ENCODE measurements at regions not wholly inside any gene's neighbourhood (a gene's known extent, or its start where the extent isn't known, plus 50 kb on each side); places are given as distances from the start of the nearest gene placed in this dataset.

GRCh38 chr21:15210235-15210678 is 145.5 kb upstream of the NRIP1 start (continued):
- TF ChIP-seq, protein P1, sequence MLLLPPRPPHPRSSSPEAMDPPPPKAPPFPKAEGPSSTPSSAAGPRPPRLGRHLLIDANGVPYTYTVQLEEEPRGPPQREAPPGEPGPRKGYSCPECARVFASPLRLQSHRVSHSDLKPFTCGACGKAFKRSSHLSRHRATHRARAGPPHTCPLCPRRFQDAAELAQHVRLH (CRISPR knock-in tag; IDR thresholded peaks at IDR 0.05; ENCODE audit: borderline replicate concordance, low read depth) = peak; percentile 64; the same call in 1 of the 2 replicates
- TF ChIP-seq HOXA7 (CRISPR knock-in tag; IDR thresholded peaks at IDR 0.05) = no peak
- 0 out of 2 replicates have a peak, but pooled peaks have one; percentile 40 for TF ChIP-seq ZNF772 (CRISPR knock-in tag; IDR thresholded peaks at IDR 0.05)
- peak; percentile 65; the same call in 1 of the 2 replicates for TF ChIP-seq SMYD3 (CRISPR knock-in tag; IDR thresholded peaks at IDR 0.05)
- peak; percentile 74 for TF ChIP-seq CREM (IDR thresholded peaks at IDR 0.05)
- TF ChIP-seq CREM (CRISPR knock-in tag; IDR thresholded peaks at IDR 0.05) = no peak
- 0 out of 2 replicates have a peak, but pooled peaks have one; percentile 17 for TF ChIP-seq BHLHE40 (IDR thresholded peaks at IDR 0.05; ENCODE audit: low read length)
- TF ChIP-seq POLR2G (IDR thresholded peaks at IDR 0.05; ENCODE audit: low read depth, low read length) = peak; percentile 71
- TF ChIP-seq TERF1 (CRISPR knock-in tag; IDR thresholded peaks at IDR 0.05) = no peak
- peak; percentile 96 for TF ChIP-seq HNF4A (CRISPR knock-in tag; IDR thresholded peaks at IDR 0.05)
- TF ChIP-seq ZSCAN9 (CRISPR knock-in tag; IDR thresholded peaks at IDR 0.05; ENCODE audit: borderline replicate concordance) = peak; percentile 73
- TF ChIP-seq ZNF547 (CRISPR knock-in tag; IDR thresholded peaks at IDR 0.05) = peak; percentile 19; the same call in 1 of the 2 replicates
- peak; percentile 90 for TF ChIP-seq RCOR2 (CRISPR knock-in tag; IDR thresholded peaks at IDR 0.05)
- TF ChIP-seq IKZF5 (CRISPR knock-in tag; IDR thresholded peaks at IDR 0.05) = peak; percentile 90
- TF ChIP-seq ZNF263 (CRISPR knock-in tag; IDR thresholded peaks at IDR 0.05) = peak; percentile 54; the same call in 1 of the 2 replicates
- TF ChIP-seq, protein P2, sequence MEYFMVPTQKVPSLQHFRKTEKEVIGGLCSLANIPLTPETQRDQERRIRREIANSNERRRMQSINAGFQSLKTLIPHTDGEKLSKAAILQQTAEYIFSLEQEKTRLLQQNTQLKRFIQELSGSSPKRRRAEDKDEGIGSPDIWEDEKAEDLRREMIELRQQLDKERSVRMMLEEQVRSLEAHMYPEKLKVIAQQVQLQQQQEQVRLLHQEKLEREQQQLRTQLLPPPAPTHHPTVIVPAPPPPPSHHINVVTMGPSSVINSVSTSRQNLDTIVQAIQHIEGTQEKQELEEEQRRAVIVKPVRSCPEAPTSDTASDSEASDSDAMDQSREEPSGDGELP (IDR thresholded peaks at IDR 0.05; ENCODE audit: borderline replicate concordance, low read depth) = peak; percentile 30; the same call in 1 of the 2 replicates
- 0 out of 2 replicates have a peak, but pooled peaks have one; percentile 25 for TF ChIP-seq NRL (CRISPR knock-in tag; IDR thresholded peaks at IDR 0.05; ENCODE audit: borderline replicate concordance)
- TF ChIP-seq ZBTB37 (CRISPR knock-in tag; IDR thresholded peaks at IDR 0.05) = peak; percentile 83
- TF ChIP-seq FOXM1 (CRISPR knock-in tag; IDR thresholded peaks at IDR 0.05) = peak; percentile 51; the same call in 1 of the 2 replicates
- 0 out of 2 replicates have a peak, but pooled peaks have one; percentile 35 for TF ChIP-seq SIX4 (CRISPR knock-in tag; IDR thresholded peaks at IDR 0.05)
- no peak for TF ChIP-seq ZNF337 (CRISPR knock-in tag; IDR thresholded peaks at IDR 0.05; ENCODE audit: borderline replicate concordance, low read depth)
- peak; percentile 34 to 38; a peak in 2 of 4 replicates for TF ChIP-seq POLR2A (IDR thresholded peaks at IDR 0.05; ENCODE audit: insufficient read depth in 1 of 2, low read depth in 2 of 2, low read length in 2 of 2)
- peak; percentile 80 for TF ChIP-seq STAG1 (CRISPR knock-in tag; IDR thresholded peaks at IDR 0.05)
- peak; percentile 54; the same call in 1 of the 2 replicates for TF ChIP-seq ZNF598 (CRISPR knock-in tag; IDR thresholded peaks at IDR 0.05; ENCODE audit: borderline replicate concordance)
